HepG2 (cell line): ENCODE measurements at regions not wholly inside any gene's neighbourhood (a gene's known extent, or its start where the extent isn't known, plus 50 kb on each side); places are given as distances from the start of the nearest gene placed in this dataset.

Experiments
- HOXA3 ChIP-seq: sonication (generic); formaldehyde crosslinking; IDR thresholded peaks from 2 replicates; pipeline ENCODE4 v1.5.0; 2020; ENCODE audit warnings: missing genetic modification reagents
- JDP2 ChIP-seq: sonication (generic); formaldehyde crosslinking; IDR thresholded peaks from 2 replicates; pipeline ENCODE4 v1.8.1; 2022; ENCODE audit warnings: missing genetic modification reagents, borderline replicate concordance
- NFE2L2 ChIP-seq: fragments of 150-350 bp; IDR thresholded peaks from 2 replicates; pipeline ENCODE4 v1.6.1; 2014; ENCODE audit warnings: low read length
- TGIF2 ChIP-seq: IDR thresholded peaks from 2 replicates; pipeline ENCODE4 v1.6.1; 2016; ENCODE audit warnings: control low read depth, missing compliant biosample characterization
- TF ChIP-seq, protein P1 (sequence below): sonication (generic); formaldehyde crosslinking; IDR thresholded peaks from 2 replicates; pipeline ENCODE4 v1.5.0; 2020; ENCODE audit warnings: mild to moderate bottlenecking, missing genetic modification reagents, moderate library complexity

DNA sequence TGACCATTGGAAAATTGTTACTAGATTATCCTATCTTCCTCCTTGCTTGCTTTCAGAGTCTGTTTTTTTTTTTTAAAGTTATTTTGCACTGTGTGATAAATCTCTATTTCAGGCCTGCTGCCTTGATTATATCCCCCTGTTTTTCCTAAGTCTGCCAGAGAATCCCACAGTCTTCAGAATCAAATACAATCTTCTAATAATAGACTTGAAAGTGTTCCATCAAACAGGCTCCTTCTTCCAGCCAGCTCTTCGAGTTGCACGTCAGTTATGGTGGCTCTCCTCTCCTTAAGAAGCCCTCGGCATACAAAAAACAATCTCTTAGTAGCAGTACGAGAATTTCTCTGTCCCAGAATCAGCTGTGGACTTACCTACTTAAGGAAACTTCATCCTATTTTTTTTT, 92.9 kb upstream of the NOX3 start:
- TF ChIP-seq, protein P1, sequence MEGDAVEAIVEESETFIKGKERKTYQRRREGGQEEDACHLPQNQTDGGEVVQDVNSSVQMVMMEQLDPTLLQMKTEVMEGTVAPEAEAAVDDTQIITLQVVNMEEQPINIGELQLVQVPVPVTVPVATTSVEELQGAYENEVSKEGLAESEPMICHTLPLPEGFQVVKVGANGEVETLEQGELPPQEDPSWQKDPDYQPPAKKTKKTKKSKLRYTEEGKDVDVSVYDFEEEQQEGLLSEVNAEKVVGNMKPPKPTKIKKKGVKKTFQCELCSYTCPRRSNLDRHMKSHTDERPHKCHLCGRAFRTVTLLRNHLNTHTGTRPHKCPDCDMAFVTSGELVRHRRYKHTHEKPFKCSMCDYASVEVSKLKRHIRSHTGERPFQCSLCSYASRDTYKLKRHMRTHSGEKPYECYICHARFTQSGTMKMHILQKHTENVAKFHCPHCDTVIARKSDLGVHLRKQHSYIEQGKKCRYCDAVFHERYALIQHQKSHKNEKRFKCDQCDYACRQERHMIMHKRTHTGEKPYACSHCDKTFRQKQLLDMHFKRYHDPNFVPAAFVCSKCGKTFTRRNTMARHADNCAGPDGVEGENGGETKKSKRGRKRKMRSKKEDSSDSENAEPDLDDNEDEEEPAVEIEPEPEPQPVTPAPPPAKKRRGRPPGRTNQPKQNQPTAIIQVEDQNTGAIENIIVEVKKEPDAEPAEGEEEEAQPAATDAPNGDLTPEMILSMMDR (CRISPR knock-in tag), result no peak
- TF ChIP-seq JDP2, result no peak
- TF ChIP-seq NFE2L2, result no peak
- TF ChIP-seq HOXA3, result no peak
- no peak for TF ChIP-seq TGIF2 (CRISPR knock-in tag)
